ENCODE measurements at regions not wholly inside any gene's neighbourhood (a gene's known extent, or its start where the extent isn't known, plus 50 kb on each side); places are given as distances from the start of the nearest gene placed in this dataset.
"Not testable (repeated sequence)": the region's sequence is repeated elsewhere in the genome, so short reads cannot be mapped to it uniquely, and the experiment has no call there.

- no peak for DNase-seq
These were observed 231.3 kb downstream of the TOMM20 start for GRCh38 chr1:234897390-234897749.

DNA sequence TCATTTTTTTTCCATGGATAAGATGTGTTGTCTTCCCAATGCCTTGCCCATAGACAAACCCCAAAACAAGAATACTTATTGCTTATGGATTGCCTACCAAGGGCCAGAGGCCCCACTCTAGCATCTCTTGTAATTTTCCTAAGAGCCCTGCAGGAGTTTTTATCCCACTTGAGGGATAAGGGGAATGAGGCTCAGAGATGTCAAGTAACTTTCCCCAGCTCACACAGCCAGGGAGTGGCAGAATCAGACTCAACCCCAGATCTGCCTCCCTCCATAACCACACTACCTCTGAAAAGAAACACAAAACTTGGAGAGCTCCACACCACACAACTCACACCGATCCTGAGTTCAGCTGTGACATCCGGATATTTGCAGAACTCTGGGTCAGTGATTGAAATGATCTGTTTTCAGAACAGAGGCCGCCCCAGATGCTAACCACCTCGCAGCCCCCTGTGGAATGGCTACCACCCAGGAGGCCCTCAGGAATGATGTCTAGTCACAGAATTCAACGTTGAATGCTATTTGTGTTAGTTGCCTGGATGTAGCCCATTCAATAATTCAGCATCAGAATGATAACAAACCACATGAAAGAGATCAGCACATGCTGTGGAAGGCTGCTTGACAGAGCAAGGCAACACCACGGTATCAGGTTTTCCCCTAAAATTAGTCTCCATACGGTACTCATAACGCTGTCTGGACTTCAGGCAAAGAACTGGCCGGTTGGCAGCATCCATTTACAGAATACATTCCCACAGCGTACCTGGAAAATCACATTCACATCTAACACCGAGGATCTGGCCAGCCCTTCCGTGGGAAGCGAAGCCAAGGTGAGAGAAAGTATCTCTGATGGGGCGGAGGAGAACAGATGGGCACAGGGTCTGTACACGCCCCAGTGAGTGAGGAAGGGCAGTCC is 231.9 kb downstream of the TOMM20 start:
- no peak for DNase-seq

- no peak for DNase-seq
These were observed 234.7 kb downstream of the TOMM20 start for GRCh38 chr1:234893725-234894630.

DNA sequence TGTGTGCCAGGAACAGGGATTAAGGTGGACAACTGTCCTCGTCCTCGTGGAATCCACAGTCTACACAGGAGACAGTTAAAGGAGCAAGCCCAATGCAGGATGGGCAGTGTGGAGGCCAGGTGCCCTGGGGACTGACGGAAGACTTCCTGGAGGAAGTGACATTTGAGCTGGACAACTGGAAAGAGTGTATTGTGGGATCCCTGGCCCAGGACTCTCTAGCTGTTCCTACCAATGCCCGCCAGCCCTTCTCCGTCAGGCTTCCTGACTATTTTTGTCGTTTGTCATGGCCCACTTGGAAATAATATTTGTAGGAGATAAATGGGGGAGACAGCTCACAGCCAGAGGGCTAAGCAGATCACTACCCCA is 235.3 kb downstream of the TOMM20 start:
- DNase-seq, result no peak

DNA sequence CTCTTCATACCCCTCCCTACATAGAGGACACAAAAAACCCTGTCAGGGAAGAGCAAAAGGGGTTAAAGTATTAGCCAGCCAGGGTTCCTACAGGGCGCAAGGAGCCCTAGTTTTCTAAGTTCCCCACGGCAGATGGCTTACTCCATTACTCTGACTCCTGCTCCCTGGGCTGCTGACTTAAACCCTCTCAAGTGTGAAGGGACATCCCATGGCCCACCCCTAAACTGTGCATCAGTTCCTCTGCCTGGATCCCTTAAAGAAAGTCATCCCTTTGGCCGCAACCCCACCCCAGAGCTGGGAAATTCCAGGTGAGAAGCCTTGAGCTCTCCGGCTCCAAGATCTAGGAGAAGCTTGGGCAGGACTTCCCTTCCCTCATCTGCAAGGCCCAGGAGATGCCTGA is 236.0 kb downstream of the TOMM20 start:
- DNase-seq, result no peak

DNA sequence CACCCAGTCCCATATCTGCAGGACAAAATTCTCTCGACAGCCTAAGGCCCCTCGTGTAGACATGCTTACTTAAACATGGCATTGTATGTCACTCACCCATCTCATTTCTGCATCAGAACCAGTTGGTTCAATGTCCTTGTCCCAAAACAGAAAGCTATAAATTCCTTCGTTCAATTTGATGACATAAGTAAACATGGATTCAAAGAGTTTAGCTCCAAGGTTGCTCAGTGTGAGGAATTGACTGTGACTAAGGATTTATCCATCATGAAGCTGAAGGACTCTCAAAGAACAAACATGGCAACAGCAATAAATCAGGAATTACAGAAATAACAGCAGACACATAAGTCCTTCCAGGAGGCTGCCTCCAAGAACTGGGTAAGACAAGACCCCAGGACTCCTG is 237.2 kb downstream of the TOMM20 start:
- DNase-seq, result no peak

- no peak for DNase-seq
These were observed 239.0 kb downstream of the TOMM20 start for GRCh38 chr1:234889643-234890042.

GRCh38 chr1:234888247-234888646 is 240.4 kb downstream of the TOMM20 start:
- not testable (repeated sequence) for DNase-seq

DNA sequence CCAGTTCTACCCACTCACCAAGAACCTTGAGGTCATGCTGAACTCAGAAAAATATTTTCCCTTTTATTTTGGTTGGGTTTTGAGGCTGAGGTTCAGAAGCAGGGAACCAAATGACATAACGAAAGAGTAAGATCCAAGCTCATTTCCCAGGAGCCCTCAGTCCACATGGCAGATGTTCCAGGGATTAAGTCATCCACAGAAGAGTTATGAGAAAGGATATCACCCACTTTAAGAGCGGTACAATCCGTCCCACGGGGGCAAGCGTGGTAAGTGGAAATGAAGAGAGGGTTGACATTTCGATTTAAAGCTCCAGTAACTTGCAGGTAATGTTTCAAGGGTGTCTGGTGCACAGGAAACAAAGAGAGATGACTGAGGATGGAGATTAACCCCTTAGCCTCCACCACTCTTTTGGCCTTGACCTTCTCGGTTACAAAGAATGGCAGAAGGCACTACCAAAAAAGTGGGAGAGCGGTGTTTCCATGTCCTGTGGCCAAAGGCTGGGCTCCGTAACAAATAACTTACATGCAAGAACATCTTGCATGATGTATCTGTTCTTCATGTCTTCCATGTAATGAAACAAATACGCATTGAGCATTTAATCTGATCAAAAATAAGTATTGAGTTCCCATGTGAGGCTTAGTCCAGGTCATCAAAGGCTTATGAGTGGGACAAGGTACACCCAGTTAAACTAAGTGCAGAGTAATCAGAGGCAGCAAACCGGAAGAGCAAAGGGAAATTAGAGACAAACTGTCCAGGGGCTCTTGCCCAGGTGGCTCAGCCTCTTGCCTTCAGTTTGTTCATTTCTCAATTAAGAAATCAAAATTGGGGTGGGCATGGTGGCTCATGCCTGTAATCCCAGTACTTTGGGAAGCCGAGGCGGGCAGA is 241.4 kb downstream of the TOMM20 start:
- DNase-seq, result no peak

- no peak for DNase-seq
These were observed 242.3 kb downstream of the TOMM20 start for GRCh38 chr1:234886081-234886984.

GRCh38 chr1:234885601-234886000 is 243.0 kb downstream of the TOMM20 start:
- no peak for DNase-seq

GRCh38 chr1:234884701-234885100 is 243.9 kb downstream of the TOMM20 start:
- no peak for DNase-seq

- DNase-seq, result no peak
These were observed 244.6 kb downstream of the TOMM20 start for GRCh38 chr1:234884006-234884405.

DNA sequence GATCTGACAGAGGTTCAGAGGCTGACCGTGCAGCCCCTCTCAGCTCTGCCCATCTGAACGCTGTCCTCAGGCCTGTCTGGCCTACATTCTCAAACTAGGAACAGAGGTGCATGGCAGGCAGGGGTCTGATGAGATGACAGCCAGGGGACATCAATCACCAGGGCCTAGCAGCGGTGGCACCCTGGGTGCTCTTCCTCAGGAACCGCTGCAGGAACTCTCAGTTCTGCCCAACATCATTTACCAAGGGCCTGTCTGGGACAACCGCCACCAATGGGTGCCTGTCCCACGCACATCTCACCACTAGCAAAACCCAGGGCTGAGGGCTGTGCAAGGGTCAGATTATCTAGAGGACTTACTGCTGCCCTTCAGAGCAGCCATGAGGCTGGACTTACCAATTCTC is 245.7 kb downstream of the TOMM20 start:
- no peak for DNase-seq

DNA sequence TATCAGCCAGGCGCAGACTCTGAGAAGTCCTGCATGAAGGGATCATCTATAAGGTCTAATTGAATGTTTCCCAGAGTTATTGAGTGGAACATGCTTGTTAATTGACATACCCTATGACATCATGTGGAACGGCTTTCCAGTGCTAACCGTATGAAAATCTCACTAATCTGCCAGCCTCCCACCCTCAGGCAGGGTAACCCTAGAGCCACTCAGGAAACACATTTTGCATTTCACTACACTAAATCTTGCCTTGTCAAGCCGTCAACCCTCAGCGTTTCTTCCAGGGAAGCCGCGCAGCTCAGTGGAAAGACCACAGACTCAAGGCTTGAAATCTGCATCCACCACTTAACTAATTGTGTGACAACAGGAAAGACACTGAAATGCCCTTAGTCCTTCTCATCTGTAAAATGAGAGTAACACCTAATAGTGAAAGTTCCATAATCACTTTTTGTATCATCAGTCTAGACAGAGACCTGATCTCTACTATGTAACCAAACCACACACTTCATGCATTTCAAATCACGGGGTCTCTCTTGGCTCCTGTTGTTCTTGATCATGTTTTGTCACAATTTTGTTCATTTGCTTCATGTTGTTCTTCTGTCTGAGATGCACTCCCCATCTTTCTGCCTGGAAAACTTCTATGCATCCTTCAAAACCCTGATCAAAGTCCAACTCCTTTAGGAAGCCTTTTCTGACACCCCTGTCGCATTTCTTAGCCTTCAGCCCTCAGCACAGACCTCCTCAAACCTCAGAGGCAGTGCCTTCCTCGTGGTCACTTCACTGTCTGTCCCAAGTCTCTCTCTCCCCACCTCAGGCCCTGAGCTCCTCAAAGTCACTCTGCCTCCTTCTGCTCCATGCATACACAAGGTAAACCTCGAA is 246.5 kb downstream of the TOMM20 start:
- no peak for DNase-seq

GRCh38 chr1:234879147-234880080 is 249.2 kb downstream of the TOMM20 start:
- no peak for DNase-seq

DNA sequence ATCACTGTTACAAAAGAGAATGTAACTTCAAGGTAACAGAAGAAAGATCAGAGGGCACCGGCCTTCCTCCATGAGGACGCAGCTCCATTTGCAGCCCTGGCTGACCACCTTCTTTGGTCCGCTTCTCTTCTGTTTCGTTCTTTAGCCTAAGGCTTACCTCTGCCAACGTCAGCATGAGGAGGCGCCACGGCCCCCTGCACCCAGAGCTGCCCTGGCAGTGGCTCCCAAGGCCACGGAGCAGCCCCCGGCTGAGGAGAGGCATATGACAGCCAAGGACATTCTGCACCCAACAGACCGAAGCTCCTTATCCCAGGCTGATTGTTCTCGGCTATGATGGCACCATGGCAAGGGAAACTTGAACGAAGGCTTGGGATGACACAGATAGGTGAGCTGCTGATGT is 250.3 kb downstream of the TOMM20 start:
- DNase-seq, result no peak

DNA sequence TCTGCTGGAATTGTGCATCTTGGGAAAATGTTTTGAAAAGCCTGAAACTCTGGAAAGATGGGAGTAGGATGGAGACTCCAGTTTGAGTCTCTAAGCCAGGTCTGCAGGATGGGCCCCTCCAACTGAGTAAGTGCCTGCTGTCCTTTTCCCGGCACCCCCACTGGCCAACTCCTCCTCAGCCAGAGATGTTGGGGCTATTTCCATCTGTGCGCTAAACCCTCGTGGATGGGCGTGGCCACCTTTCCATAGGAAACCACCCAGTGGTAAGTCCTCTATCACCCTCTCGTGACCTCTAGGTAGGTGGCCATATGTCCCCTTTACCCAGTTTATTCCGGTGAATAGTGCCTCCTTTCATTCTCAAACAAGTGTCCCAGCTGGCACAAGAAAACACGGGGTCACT is 250.9 kb downstream of the TOMM20 start:
- no peak for DNase-seq
